GM04503 (cell line): ENCODE measurements at regions not wholly inside any gene's neighbourhood (a gene's known extent, or its start where the extent isn't known, plus 50 kb on each side); places are given as distances from the start of the nearest gene placed in this dataset.
"Not testable (repeated sequence)": the region's sequence is repeated elsewhere in the genome, so short reads cannot be mapped to it uniquely, and the experiment has no call there.

Source experiments
- DNase-seq: peaks from one replicate; pipeline ENCODE4 v3.0.0-alpha.2; 2012; ENCODE audit warnings: low read depth

- peak; percentile 23 for DNase-seq
These were observed 778.5 kb downstream of the NTRK3 start for GRCh38 chr15:87477737-87478686.

DNA sequence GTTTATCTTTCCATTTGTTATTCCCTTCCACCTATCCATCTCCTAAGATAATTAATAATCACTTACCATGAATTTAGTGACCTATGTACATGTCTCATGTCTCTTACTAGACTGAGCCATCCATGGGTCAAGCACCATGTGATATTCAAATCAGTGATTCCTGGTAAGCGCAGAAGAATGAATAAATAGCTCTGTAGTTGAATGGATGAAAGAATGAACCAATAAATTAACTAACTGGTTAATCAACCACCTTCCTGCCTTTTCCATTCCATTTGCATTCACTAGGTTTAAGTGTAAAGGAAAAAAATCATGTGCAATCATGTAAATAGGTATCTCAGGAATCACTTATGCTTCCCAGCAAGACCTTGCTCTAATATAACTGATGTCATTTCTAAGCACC, 779.5 kb downstream of the NTRK3 start:
- no peak for DNase-seq

DNA sequence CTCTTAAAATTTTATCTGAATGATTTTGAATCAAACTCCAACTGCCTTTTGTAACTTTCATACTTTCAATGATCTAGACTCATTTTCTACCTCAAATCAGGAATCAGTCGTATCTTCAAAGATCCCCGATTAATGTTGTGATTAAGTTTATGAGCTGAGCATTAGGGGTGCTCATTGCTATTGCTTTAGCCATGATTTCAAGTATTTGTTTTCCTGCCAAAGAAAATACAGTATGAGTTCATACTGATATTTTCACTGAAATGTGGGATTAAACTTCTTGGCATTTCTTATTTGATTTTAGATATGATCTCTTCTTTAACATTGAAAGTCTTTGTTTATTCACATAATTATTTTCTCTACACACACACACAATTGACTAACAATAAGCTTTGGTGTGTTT, 785.6 kb downstream of the NTRK3 start:
- DNase-seq: no peak

GRCh38 chr15:87463956-87464355, 792.6 kb downstream of the NTRK3 start:
- DNase-seq: not testable (repeated sequence)

DNA sequence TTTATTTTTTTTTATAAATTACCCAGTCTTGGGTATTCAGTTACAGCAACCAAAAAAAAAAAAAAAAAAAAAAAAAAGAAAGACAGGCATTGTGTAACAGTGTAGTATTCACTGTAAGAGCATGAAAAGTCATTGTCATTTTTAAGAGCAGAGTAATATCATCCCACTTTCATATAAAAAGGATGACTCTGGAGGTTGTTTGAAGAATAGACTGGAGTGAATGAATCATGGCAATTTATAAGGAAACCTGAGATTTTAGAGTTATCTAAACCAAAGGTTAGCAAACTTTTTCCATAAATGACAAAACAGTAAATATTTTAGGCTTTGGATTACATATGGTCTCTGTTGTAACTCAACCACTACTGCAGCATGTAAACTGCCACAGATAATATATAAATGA, 794.9 kb downstream of the NTRK3 start:
- no peak for DNase-seq

DNA sequence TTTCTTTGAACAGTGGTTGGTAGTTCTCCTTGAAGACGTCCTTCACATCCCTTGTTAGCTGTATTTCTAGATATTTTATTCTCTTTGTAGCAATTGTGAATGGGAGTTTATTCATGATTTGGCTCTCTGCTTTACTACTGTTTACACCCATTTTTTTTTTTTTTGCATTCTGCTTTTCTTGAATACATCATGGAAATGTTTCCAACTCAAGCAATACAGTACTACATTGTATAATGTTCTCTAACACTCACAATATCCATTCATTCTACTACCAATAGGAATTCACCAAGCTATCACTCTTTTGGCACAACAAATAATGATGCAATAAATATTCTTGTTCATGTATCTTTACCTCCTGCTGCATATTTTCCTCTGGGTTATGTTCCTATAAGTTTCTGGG, 801.7 kb downstream of the NTRK3 start:
- DNase-seq: no peak

GRCh38 chr15:87450314-87450713, 806.2 kb downstream of the NTRK3 start:
- no peak for DNase-seq

- DNase-seq: no peak
These were observed 817.4 kb downstream of the NTRK3 start for GRCh38 chr15:87439090-87439489.

DNA sequence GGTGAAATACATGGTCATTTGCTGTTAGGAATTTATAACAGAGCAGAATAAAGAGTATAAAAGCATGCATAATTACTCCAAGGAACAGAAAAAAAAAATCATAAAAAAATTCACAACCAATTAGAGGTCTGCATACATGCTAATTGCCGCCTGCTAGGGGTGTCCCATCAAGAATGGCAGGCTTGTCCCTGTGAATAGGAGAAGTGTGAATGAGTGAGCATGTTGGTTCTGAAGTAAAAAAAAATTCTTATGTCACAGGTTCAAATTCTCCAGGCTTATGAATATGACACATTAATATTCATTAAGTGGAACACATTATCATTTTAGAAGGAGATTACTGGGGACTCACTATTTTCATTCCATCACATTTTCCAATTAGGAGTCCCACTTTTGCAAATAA, 822.7 kb downstream of the NTRK3 start:
- DNase-seq: no peak

GRCh38 chr15:87429754-87430153, 826.8 kb downstream of the NTRK3 start:
- no peak for DNase-seq

- no peak for DNase-seq
These were observed 836.5 kb downstream of the NTRK3 start for GRCh38 chr15:87420017-87420416.

- peak; percentile 29 for DNase-seq
These were observed 837.2 kb downstream of the NTRK3 start for GRCh38 chr15:87419344-87419743.

DNA sequence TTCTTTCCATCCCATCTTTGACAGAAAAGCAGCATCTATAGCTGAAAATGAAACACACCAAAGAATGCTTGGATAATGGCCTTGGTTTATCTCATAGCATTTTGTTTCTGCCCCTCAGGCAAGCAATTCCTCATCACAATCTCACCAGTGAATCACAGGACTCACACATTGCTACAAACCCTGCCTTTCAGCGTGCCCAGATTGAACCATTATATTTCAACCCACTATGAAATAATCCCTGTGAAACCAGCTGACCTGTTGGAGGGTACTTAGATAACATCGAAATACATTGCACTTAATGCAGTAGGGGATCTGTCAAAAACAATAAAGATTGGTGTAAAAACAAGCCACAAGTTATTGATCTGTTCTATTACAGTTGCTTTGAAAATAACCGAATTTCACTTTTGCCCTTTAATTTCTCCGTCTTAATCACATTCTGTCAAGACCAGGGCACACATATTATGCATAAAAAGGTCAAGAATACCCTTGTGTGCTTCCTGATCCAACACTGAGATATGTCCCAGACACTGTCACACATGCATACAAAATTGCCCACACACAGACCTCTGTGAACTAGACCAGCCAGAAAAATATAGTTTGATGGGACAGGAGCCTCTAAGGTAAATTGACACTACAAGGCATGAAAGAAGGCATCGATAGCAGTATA, 839.8 kb downstream of the NTRK3 start:
- DNase-seq: no peak

DNA sequence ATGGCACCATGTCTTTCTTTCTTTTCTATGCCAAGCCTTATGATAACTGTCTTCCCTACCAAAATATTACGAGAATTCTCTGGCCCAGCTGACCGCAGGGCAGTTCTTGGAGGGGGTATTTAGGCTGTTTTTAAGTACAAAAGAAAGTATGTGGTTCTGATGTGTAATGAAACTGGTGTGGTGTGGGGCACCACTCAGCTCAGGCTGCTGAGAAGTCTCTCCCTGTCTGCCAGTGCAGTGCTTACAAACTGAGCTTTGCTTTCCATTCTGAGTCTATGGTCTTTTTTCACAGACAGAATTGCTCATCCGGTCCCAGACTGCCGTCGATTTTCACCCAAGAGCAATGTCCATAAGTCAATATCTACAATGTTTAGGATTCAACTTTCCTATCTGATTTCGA, 847.6 kb downstream of the NTRK3 start:
- no peak for DNase-seq

DNA sequence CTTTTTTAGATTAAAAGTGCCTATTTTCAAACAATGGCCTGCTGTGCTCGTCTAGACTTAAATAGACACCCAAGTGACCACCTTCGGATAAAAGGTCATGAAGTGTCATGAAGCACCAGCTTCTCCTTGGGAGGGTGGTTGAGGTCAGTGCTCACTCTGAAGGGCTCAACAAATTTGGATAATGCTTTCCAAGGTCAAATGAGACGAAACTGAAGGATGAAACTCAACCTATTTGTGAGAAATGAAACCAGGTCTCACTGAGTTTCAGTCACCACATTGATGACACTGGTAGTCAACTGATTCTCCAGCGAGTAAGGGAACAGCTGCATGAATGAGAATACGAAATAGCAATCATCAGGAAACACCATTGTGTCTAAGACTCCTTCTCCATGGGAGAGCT, 852.6 kb downstream of the NTRK3 start:
- no peak for DNase-seq

GRCh38 chr15:87401973-87402372, 854.6 kb downstream of the NTRK3 start:
- DNase-seq: no peak

- no peak for DNase-seq
These were observed 861.9 kb downstream of the NTRK3 start for GRCh38 chr15:87394676-87395075.

DNA sequence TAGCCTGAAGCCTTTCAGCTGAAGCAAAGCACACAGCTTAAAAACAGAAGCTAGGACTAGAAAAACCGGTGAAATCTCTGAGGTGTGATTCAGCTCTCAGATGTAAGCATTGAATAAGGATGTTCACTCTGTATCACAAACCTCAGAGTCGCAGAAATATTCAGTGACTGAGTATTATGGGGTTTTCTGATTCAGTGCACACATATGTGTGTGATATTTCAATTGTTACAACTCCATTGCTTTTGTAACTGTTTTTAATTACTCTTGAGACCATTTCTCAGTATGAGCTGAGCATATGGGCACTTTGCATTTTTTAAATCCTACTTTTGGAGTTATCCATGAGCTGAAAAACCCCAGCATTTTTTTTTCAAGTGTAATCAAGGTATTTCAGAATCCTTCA, 868.8 kb downstream of the NTRK3 start:
- no peak for DNase-seq

GRCh38 chr15:87374339-87374738, 882.2 kb downstream of the NTRK3 start:
- DNase-seq: no peak

DNA sequence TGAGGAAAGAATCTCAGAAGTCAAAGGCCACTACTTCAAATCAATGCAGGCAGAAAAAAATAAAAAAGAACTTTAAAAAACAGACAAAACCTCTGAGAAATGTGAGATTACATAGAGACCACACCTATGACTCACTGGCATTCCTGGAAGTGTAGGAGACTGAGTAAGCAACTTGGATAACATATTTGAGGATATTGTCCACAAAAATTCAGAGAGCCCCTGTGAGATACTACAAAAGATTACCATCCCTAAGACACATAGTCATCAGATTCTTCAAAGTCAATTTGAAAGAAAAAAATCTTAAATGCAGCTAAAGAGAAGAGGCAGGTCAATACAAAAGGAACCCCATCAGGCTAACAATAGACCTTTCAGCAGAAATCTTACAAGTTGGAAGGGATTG, 887.3 kb downstream of the NTRK3 start:
- DNase-seq: peak; percentile 90

- DNase-seq: no peak
These were observed 888.0 kb downstream of the NTRK3 start for GRCh38 chr15:87368511-87368910.

- peak; percentile 65 for DNase-seq
These were observed 891.4 kb downstream of the NTRK3 start for GRCh38 chr15:87365186-87365585.

DNA sequence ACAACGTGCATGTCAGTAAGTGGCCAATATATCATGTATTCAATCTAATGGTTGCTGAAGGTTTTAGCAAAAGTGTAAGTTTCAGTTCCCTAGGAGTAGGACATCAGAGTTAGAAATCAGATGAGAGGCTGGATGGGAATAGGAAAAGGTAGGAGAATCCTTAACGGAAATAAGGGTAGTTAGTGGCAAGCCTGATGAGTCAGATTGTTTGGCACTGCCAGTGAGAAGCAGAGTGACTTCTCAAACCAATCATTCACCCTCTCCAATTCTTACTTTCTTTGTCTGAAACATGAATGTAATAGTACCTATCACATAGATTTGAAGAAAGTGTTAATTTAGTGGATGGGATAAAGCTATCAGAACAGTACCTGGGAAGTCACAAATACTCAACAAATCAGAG, 894.0 kb downstream of the NTRK3 start:
- DNase-seq: no peak
